ENCODE measurements at regions not wholly inside any gene's neighbourhood (a gene's known extent, or its start where the extent isn't known, plus 50 kb on each side); places are given as distances from the start of the nearest gene placed in this dataset.

- H3K4me3 Mint-ChIP-seq = no peak overlapping the region
- H3K36me3 Mint-ChIP-seq (ENCODE audit: low read depth) = no peaks in the 10 kb centered on the region
- TF ChIP-seq CTCF (IDR thresholded peaks at IDR 0.05; ENCODE audit: unreplicated experiment in 3 of 3) = no peak
- no peaks in the 10 kb centered on the region for H3K27me3 Mint-ChIP-seq (ENCODE audit: low read depth)
- peaks cover 3% of the 10 kb centered on the region for H3K9me3 Mint-ChIP-seq
- H3K4me1 Mint-ChIP-seq = no peaks in the 10 kb centered on the region
- H3K27ac Mint-ChIP-seq = no peak overlapping the region
These were observed 585.8 kb upstream of the GOT2 start for GRCh38 chr16:59319871-59320270.

- H3K9me3 Mint-ChIP-seq = no peaks in the 10 kb centered on the region
- no peak overlapping the region for H3K27ac Mint-ChIP-seq
- peaks cover 3% of the 10 kb centered on the region for H3K27me3 Mint-ChIP-seq (ENCODE audit: low read depth)
- no peaks in the 10 kb centered on the region for H3K4me1 Mint-ChIP-seq
- no peaks in the 10 kb centered on the region for H3K36me3 Mint-ChIP-seq (ENCODE audit: low read depth)
- no peak for TF ChIP-seq CTCF (IDR thresholded peaks at IDR 0.05; ENCODE audit: unreplicated experiment in 3 of 3)
- H3K4me3 Mint-ChIP-seq = no peak overlapping the region
These were observed 571.7 kb upstream of the GOT2 start for GRCh38 chr16:59305850-59306249.

GRCh38 chr16:59296888-59297287 is 562.8 kb upstream of the GOT2 start:
- H3K27ac Mint-ChIP-seq = no peak overlapping the region
- no peaks in the 10 kb centered on the region for H3K36me3 Mint-ChIP-seq (ENCODE audit: low read depth)
- peaks cover 4% of the 10 kb centered on the region for H3K27me3 Mint-ChIP-seq (ENCODE audit: low read depth)
- no peaks in the 10 kb centered on the region for H3K9me3 Mint-ChIP-seq
- no peak for TF ChIP-seq CTCF (IDR thresholded peaks at IDR 0.05; ENCODE audit: unreplicated experiment in 3 of 3)
- H3K4me1 Mint-ChIP-seq = peaks cover 13% of the 10 kb centered on the region
- no peak overlapping the region for H3K4me3 Mint-ChIP-seq

GRCh38 chr16:59295993-59296736 is 562.0 kb upstream of the GOT2 start:
- Mint-ChIP-seq H3K4me3 (no peak overlapping the region), H3K36me3 (ENCODE audit: low read depth) (no peaks in the 10 kb centered on the region), H3K27ac (peak overlapping the region in 1 of 3 experiments; percentile 24), H3K27me3 (ENCODE audit: low read depth) (peaks cover 4% of the 10 kb centered on the region), H3K9me3 (no peaks in the 10 kb centered on the region), H3K4me1 (peaks cover 13% of the 10 kb centered on the region)
- no peak for TF ChIP-seq CTCF (IDR thresholded peaks at IDR 0.05; ENCODE audit: unreplicated experiment in 3 of 3)

- Mint-ChIP-seq H3K4me1 (peaks cover 13% of the 10 kb centered on the region), H3K36me3 (ENCODE audit: low read depth) (no peaks in the 10 kb centered on the region), H3K4me3 (no peak overlapping the region), H3K27ac (no peak overlapping the region), H3K9me3 (no peaks in the 10 kb centered on the region), H3K27me3 (ENCODE audit: low read depth) (peaks cover 4% of the 10 kb centered on the region)
- TF ChIP-seq CTCF (IDR thresholded peaks at IDR 0.05; ENCODE audit: unreplicated experiment in 3 of 3) = no peak
These were observed 561.4 kb upstream of the GOT2 start for GRCh38 chr16:59295474-59295873.

GRCh38 chr16:59290718-59291117 is 556.6 kb upstream of the GOT2 start:
- Mint-ChIP-seq H3K27ac (no peak overlapping the region), H3K27me3 (ENCODE audit: low read depth) (no peaks in the 10 kb centered on the region), H3K4me1 (peaks cover 12% of the 10 kb centered on the region)

More at GRCh38 chr16:59290718-59291117, 556.6 kb upstream of the GOT2 start:
- TF ChIP-seq CTCF (IDR thresholded peaks at IDR 0.05; ENCODE audit: unreplicated experiment in 3 of 3) = no peak
- Mint-ChIP-seq H3K36me3 (ENCODE audit: low read depth) (no peaks in the 10 kb centered on the region), H3K4me3 (no peak overlapping the region), H3K9me3 (peaks cover 9% of the 10 kb centered on the region)

Measured in nephron (organoid).